8988T (cell line): ENCODE measurements at regions not wholly inside any gene's neighbourhood (a gene's known extent, or its start where the extent isn't known, plus 50 kb on each side); places are given as distances from the start of the nearest gene placed in this dataset.

Experiments used
- DNase-seq: peaks from one replicate; pipeline ENCODE4 v3.0.0; 2011

GRCh38 chr5:31097851-31098250 lies 95.6 kb upstream of the CDH6 start:
- DNase-seq, result no peak

GRCh38 chr5:31096238-31096865 lies 97.1 kb upstream of the CDH6 start:
- DNase-seq, result no peak

- no peak for DNase-seq
These were observed 97.7 kb upstream of the CDH6 start for GRCh38 chr5:31095796-31096195.

- DNase-seq, result no peak
These were observed 102.0 kb upstream of the CDH6 start for GRCh38 chr5:31091501-31091900.

GRCh38 chr5:31090467-31090866 lies 103.0 kb upstream of the CDH6 start:
- no peak for DNase-seq

GRCh38 chr5:31086839-31087415 lies 106.6 kb upstream of the CDH6 start:
- no peak for DNase-seq

- DNase-seq, result no peak
These were observed 108.6 kb upstream of the CDH6 start for GRCh38 chr5:31084871-31085270.

GRCh38 chr5:31083364-31083763 lies 110.1 kb upstream of the CDH6 start:
- no peak for DNase-seq

GRCh38 chr5:31079668-31080067 lies 113.8 kb upstream of the CDH6 start:
- DNase-seq, result no peak

- no peak for DNase-seq
These were observed 114.5 kb upstream of the CDH6 start for GRCh38 chr5:31078956-31079355.

GRCh38 chr5:31075981-31076380 lies 117.5 kb upstream of the CDH6 start:
- DNase-seq, result no peak

GRCh38 chr5:31068287-31068686 lies 125.2 kb upstream of the CDH6 start:
- DNase-seq, result no peak

- DNase-seq, result no peak
These were observed 126.7 kb upstream of the CDH6 start for GRCh38 chr5:31066655-31067328.

- DNase-seq, result no peak
These were observed 129.3 kb upstream of the CDH6 start for GRCh38 chr5:31064215-31064614.

GRCh38 chr5:31062902-31063580 lies 130.4 kb upstream of the CDH6 start:
- DNase-seq, result no peak

GRCh38 chr5:31059889-31060288 lies 133.6 kb upstream of the CDH6 start:
- DNase-seq, result no peak

GRCh38 chr5:31054453-31054852 lies 139.0 kb upstream of the CDH6 start:
- no peak for DNase-seq

- no peak for DNase-seq
These were observed 140.4 kb upstream of the CDH6 start for GRCh38 chr5:31052937-31053658.

GRCh38 chr5:31051316-31051715 lies 142.2 kb upstream of the CDH6 start:
- DNase-seq, result no peak

- no peak for DNase-seq
These were observed 143.4 kb upstream of the CDH6 start for GRCh38 chr5:31049936-31050704.

GRCh38 chr5:31049461-31049860 lies 144.0 kb upstream of the CDH6 start:
- no peak for DNase-seq
